OCI-LY1 (cell line): ENCODE measurements at regions not wholly inside any gene's neighbourhood (a gene's known extent, or its start where the extent isn't known, plus 50 kb on each side); places are given as distances from the start of the nearest gene placed in this dataset.

Experiments used
- H2AFZ ChIP-seq: fragments of 200-600 bp; sonication (generic), shearing (Covaris generic); 2 replicates; pipeline ENCODE4 v1.6.0; 2014; ENCODE audit warnings: antibody characterized with exemption, mild to moderate bottlenecking, low read length
- H3F3A ChIP-seq: fragments of 200-600 bp; sonication (generic), shearing (Covaris generic); 2 replicates; pipeline ENCODE4 v1.6.0; 2014; ENCODE audit warnings: mild to moderate bottlenecking, antibody characterized with exemption, low read length, moderate library complexity; ENCODE audit not compliant: insufficient read depth
- H3K27ac ChIP-seq: fragments of 200-600 bp; sonication (generic); 2 replicates; pipeline ENCODE4 v1.5.1; 2014; ENCODE audit warnings: low read length, mixed run types, mild to moderate bottlenecking, low read depth; ENCODE audit not compliant: poor library complexity, severe bottlenecking
- H3K27me3 ChIP-seq: fragments of 200-600 bp; sonication (generic); 2 replicates; pipeline ENCODE4 v1.6.0; 2014; ENCODE audit warnings: antibody characterized with exemption, mild to moderate bottlenecking, low read length, moderate library complexity; ENCODE audit not compliant: insufficient read depth
- H3K36me3 ChIP-seq: fragments of 200-600 bp; sonication (generic); 2 replicates; pipeline ENCODE4 v1.6.1; 2014; ENCODE audit warnings: mild to moderate bottlenecking, antibody characterized with exemption, low read length, moderate library complexity, mixed read lengths; ENCODE audit not compliant: insufficient read depth
- H3K4me1 ChIP-seq: fragments of 200-600 bp; sonication (generic); 2 replicates; pipeline ENCODE4 v1.5.1; 2014; ENCODE audit warnings: mild to moderate bottlenecking, low read length, moderate library complexity; ENCODE audit not compliant: insufficient read depth, severe bottlenecking
- H3K4me2 ChIP-seq: fragments of 200-600 bp; sonication (generic), shearing (Covaris generic); 2 replicates; pipeline ENCODE4 v1.6.1; 2014; ENCODE audit warnings: low read length
- H3K4me3 ChIP-seq: fragments of 200-600 bp; sonication (generic); 2 replicates; pipeline ENCODE4 v1.5.1; 2014; ENCODE audit warnings: low read length, low read depth, mild to moderate bottlenecking, mixed read lengths; ENCODE audit not compliant: poor library complexity, severe bottlenecking
- H3K79me2 ChIP-seq: fragments of 200-600 bp; shearing (Covaris generic); 2 replicates; pipeline ENCODE4 v1.6.1; 2016; ENCODE audit warnings: mixed run types, low read length, mixed read lengths; ENCODE audit not compliant: insufficient read depth
- H3K9ac ChIP-seq: fragments of 200-600 bp; sonication (generic), shearing (Covaris generic); 2 replicates; pipeline ENCODE4 v1.6.1; 2014; ENCODE audit warnings: mild to moderate bottlenecking, low read length, mixed read lengths
- H3K9me2 ChIP-seq: fragments of 200-600 bp; sonication (generic), shearing (Covaris generic); 2 replicates; pipeline ENCODE4 v1.6.1; 2014; ENCODE audit warnings: low read depth, mild to moderate bottlenecking, low read length, mixed read lengths
- H3K9me3 ChIP-seq: fragments of 200-600 bp; shearing (Covaris generic); 2 replicates; pipeline ENCODE4 v1.6.1; 2014; ENCODE audit warnings: low read length, mixed read lengths
- H4K20me1 ChIP-seq: fragments of 200-600 bp; sonication (generic), shearing (Covaris generic); 2 replicates; pipeline ENCODE4 v1.6.0; 2016; ENCODE audit warnings: mild to moderate bottlenecking, low read length; ENCODE audit not compliant: insufficient read depth
- EZH2 ChIP-seq: fragments of 200-600 bp; sonication (generic), shearing (Covaris generic); IDR thresholded peaks from 2 replicates; pipeline ENCODE4 v1.8.0; 2017; ENCODE audit warnings: borderline replicate concordance, mixed run types, mild to moderate bottlenecking, antibody characterized with exemption, low read length, moderate library complexity, mixed read lengths
- TF ChIP-seq, protein P1 (sequence below): fragments of 200-600 bp; sonication (generic), shearing (Covaris generic); IDR thresholded peaks from 2 replicates; pipeline ENCODE4 v1.5.1; 2017; ENCODE audit warnings: mild to moderate bottlenecking, antibody characterized with exemption, low read length, moderate library complexity, mixed read lengths

DNA sequence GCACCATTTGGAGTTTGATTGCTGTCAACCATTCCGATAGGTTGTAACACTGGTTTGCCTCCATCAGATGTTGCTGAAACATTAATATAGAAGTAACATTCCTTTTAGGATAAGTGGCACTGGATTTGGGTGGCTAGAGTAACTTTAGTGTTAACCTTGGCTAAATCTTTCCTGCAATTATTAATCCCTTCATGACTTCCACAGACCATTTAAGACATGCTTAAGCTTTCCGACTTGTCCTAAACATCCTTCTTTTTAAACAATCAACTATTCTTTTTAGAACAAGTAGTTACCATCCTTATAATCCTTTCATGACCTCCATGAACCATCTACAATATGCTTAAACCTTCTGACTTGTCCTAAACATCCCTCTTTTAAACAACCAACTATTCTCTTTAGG lies 465.5 kb downstream of the DCDC2C start:
- no peaks in the 10 kb centered on the region for H3K36me3 ChIP-seq
- H3K4me2 ChIP-seq = no peak overlapping the region
- H2AFZ ChIP-seq = no peak overlapping the region
- H3K79me2 ChIP-seq = no peaks in the 10 kb centered on the region
- H3K27ac ChIP-seq = no peak overlapping the region
- H4K20me1 ChIP-seq = no peaks in the 10 kb centered on the region
- H3K9me2 ChIP-seq = no peaks in the 10 kb centered on the region
- H3K9ac ChIP-seq = no peak overlapping the region
- H3K27me3 ChIP-seq = no peaks in the 10 kb centered on the region
- H3F3A ChIP-seq = no peaks in the 10 kb centered on the region
- no peaks in the 10 kb centered on the region for H3K4me1 ChIP-seq
- H3K4me3 ChIP-seq = no peak overlapping the region
- no peak for TF ChIP-seq EZH2
- TF ChIP-seq, protein P1, sequence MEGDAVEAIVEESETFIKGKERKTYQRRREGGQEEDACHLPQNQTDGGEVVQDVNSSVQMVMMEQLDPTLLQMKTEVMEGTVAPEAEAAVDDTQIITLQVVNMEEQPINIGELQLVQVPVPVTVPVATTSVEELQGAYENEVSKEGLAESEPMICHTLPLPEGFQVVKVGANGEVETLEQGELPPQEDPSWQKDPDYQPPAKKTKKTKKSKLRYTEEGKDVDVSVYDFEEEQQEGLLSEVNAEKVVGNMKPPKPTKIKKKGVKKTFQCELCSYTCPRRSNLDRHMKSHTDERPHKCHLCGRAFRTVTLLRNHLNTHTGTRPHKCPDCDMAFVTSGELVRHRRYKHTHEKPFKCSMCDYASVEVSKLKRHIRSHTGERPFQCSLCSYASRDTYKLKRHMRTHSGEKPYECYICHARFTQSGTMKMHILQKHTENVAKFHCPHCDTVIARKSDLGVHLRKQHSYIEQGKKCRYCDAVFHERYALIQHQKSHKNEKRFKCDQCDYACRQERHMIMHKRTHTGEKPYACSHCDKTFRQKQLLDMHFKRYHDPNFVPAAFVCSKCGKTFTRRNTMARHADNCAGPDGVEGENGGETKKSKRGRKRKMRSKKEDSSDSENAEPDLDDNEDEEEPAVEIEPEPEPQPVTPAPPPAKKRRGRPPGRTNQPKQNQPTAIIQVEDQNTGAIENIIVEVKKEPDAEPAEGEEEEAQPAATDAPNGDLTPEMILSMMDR = no peak
- H3K9me3 ChIP-seq = peaks cover 10% of the 10 kb centered on the region

DNA sequence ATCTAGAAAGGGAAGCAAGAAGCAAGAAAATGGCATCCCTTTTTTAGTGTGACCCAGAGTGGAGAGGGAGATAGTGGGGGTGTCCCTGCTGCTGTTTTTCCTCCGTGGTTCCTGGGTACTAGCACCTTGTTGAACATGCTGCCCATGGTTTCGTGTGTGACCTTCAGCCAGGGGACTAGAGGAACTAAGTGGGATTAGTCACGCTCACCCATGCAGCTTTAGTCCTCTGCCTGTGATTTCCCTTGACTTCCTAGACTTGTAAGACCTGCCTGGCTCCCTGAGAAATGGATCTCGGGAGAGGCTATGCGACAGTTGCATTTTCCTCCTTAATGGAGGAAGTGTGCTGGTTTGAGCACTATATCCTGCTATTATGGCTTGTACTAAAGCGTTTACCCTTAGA lies 471.4 kb downstream of the DCDC2C start:
- no peak overlapping the region for H3K4me3 ChIP-seq
- H3K27me3 ChIP-seq = no peaks in the 10 kb centered on the region
- H3K36me3 ChIP-seq = no peaks in the 10 kb centered on the region
- no peaks in the 10 kb centered on the region for H4K20me1 ChIP-seq
- H2AFZ ChIP-seq = no peak overlapping the region
- H3K9me2 ChIP-seq = no peaks in the 10 kb centered on the region
- H3K27ac ChIP-seq = no peak overlapping the region
- H3K79me2 ChIP-seq = no peaks in the 10 kb centered on the region
- no peak overlapping the region for H3K9ac ChIP-seq
- peaks cover 7% of the 10 kb centered on the region; the same call in 1 of the 2 replicates for H3K9me3 ChIP-seq
- no peaks in the 10 kb centered on the region for H3K4me1 ChIP-seq
- H3F3A ChIP-seq = no peaks in the 10 kb centered on the region
- H3K4me2 ChIP-seq = no peak overlapping the region
- TF ChIP-seq, protein P1 = no peak
- no peak for TF ChIP-seq EZH2

DNA sequence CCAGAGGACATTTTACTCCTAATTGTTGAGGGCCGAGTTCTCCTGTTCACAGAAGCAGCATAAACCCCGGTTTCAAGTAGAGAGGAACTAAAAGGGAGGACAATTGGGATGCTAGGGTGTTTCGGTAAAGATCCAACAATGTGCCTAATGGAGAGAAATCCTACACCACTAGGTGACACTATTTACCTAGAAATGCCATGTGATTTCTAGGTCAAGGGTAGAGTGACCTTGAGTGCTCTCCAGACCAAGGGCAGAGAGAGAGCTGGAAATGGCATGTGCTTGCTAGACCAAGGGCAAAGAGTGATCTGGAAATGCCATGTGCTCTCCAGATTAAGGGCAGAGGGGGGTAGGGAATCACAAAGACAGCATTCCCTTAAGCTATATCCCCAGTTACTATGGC lies 472.0 kb downstream of the DCDC2C start:
- Histone ChIP-seq H3K4me1 (no peaks in the 10 kb centered on the region), H3K36me3 (no peaks in the 10 kb centered on the region), H3K9me3 (peaks cover 7% of the 10 kb centered on the region; the same call in 1 of the 2 replicates), H3K27ac (no peak overlapping the region), H3K27me3 (no peaks in the 10 kb centered on the region), H3K4me2 (no peak overlapping the region), H3K4me3 (no peak overlapping the region), H3K9me2 (no peaks in the 10 kb centered on the region), H3K79me2 (no peaks in the 10 kb centered on the region), H2AFZ (no peak overlapping the region), H4K20me1 (no peaks in the 10 kb centered on the region), H3F3A (no peaks in the 10 kb centered on the region), H3K9ac (no peak overlapping the region)
- TF ChIP-seq, protein P1 = peak; percentile 22; the same call in 1 of the 2 replicates
- TF ChIP-seq EZH2 = no peak
